ENCODE measurements at regions not wholly inside any gene's neighbourhood (a gene's known extent, or its start where the extent isn't known, plus 50 kb on each side); places are given as distances from the start of the nearest gene placed in this dataset.

- TF ChIP-seq CTCF (IDR thresholded peaks at IDR 0.05; ENCODE audit: control extremely low read depth in 1 of 3, insufficient read depth in 1 of 3, low read depth in 1 of 3, low read length in 3 of 3) (no peak), JUND (IDR thresholded peaks at IDR 0.05; ENCODE audit: low read length) (no peak), NRF1 (IDR thresholded peaks at IDR 0.05; ENCODE audit: low read depth, low read length) (no peak), EZH2 (IDR thresholded peaks at IDR 0.05; ENCODE audit: low read depth, low read length, severe bottlenecking) (no peak), BCL11A (IDR thresholded peaks at IDR 0.05; ENCODE audit: low read depth in 2 of 2, low read length in 2 of 2) (no peak), CEBPB (IDR thresholded peaks at IDR 0.05; ENCODE audit: low read depth, low read length) (no peak), TEAD4 (IDR thresholded peaks at IDR 0.05; ENCODE audit: low read depth, low read length) (no peak), BRCA1 (IDR thresholded peaks at IDR 0.05; ENCODE audit: low read depth, low read length) (no peak)
Observed at GRCh38 chr4:111628437-111628836, 516.8 kb upstream of the FAM241A start.
